Omental fat pad (tissue), 3 donors: ENCODE measurements at regions not wholly inside any gene's neighbourhood (a gene's known extent, or its start where the extent isn't known, plus 50 kb on each side); places are given as distances from the start of the nearest gene placed in this dataset.

Experiments used
- ATAC-seq: fragments of 150-250 bp; one replicate; pipeline ENCODE4 v1.9.1; 2016; ENCODE audit warnings: mild to moderate bottlenecking, moderate library complexity; ENCODE audit not compliant: low FRiP score
- DNase-seq: peaks from one replicate; pipeline ENCODE4 v3.0.0-alpha.2; 2019; ENCODE audit warnings: low spot score
- CTCF ChIP-seq, 3 donors: fragments of 450-650 bp; IDR thresholded peaks; one replicate each; pipeline ENCODE4 v1.5.1; 2016 to 2017; ENCODE audit warnings: antibody characterized with exemption in 3 of 3, mild to moderate bottlenecking in 3 of 3, moderate library complexity in 2 of 3

GRCh38 chr3:42037318-42037945, 53.7 kb upstream of the TRAK1 start:
- DNase-seq (no peak), ATAC-seq (no peak)
- TF ChIP-seq CTCF (IDR thresholded peaks at IDR 0.05): no peak

GRCh38 chr3:42036483-42036823, 54.7 kb upstream of the TRAK1 start:
- TF ChIP-seq CTCF (IDR thresholded peaks at IDR 0.05): no peak
- ATAC-seq (peak; percentile 73), DNase-seq (no peak)

GRCh38 chr3:42035816-42036482, 55.2 kb upstream of the TRAK1 start:
- no peak for TF ChIP-seq CTCF (IDR thresholded peaks at IDR 0.05)
- DNase-seq (no peak), ATAC-seq (no peak)

- ATAC-seq (no peak), DNase-seq (no peak)
- TF ChIP-seq CTCF (IDR thresholded peaks at IDR 0.05): no peak
These were observed 56.1 kb upstream of the TRAK1 start for GRCh38 chr3:42035007-42035406.

- TF ChIP-seq CTCF (IDR thresholded peaks at IDR 0.05): no peak
- no peak for ATAC-seq
These were observed 57.4 kb upstream of the TRAK1 start for GRCh38 chr3:42033741-42034140.

GRCh38 chr3:42032693-42033349, 58.3 kb upstream of the TRAK1 start:
- ATAC-seq: peak; percentile 79
- no peak for TF ChIP-seq CTCF (IDR thresholded peaks at IDR 0.05)
- no peak for DNase-seq

More at GRCh38 chr3:42033741-42034140, 57.4 kb upstream of the TRAK1 start:
- no peak for DNase-seq
